Skeletal muscle satellite cell (primary cell): ENCODE measurements at regions not wholly inside any gene's neighbourhood (a gene's known extent, or its start where the extent isn't known, plus 50 kb on each side); places are given as distances from the start of the nearest gene placed in this dataset.

Experiments used
- H3K27me3 ChIP-seq: 2 replicates; pipeline ENCODE4 v1.7.0; 2013; ENCODE audit warnings: low read length; ENCODE audit not compliant: control insufficient read depth, insufficient read depth
- H3K36me3 ChIP-seq: 2 replicates; pipeline ENCODE4 v1.7.0; 2013; ENCODE audit warnings: mild to moderate bottlenecking, control low read depth, low read length; ENCODE audit not compliant: insufficient read depth
- H3K4me1 ChIP-seq: 2 replicates; pipeline ENCODE4 v1.7.0; 2013; ENCODE audit warnings: low read length; ENCODE audit not compliant: control insufficient read depth, insufficient read depth
- H3K4me2 ChIP-seq: 2 replicates; pipeline ENCODE4 v1.7.0; 2013; ENCODE audit warnings: mild to moderate bottlenecking, low read length
- H3K4me3 ChIP-seq: 2 replicates; pipeline ENCODE4 v1.7.0; 2013; ENCODE audit warnings: low read length
- H3K9ac ChIP-seq: 2 replicates; pipeline ENCODE4 v1.7.0; 2013; ENCODE audit warnings: mild to moderate bottlenecking, low read depth, low read length, moderate library complexity
- H3K9me3 ChIP-seq: replicated peaks from 2 replicates; pipeline ENCODE4 v1.7.0; 2013; ENCODE audit warnings: mild to moderate bottlenecking, control low read depth, low read length

DNA sequence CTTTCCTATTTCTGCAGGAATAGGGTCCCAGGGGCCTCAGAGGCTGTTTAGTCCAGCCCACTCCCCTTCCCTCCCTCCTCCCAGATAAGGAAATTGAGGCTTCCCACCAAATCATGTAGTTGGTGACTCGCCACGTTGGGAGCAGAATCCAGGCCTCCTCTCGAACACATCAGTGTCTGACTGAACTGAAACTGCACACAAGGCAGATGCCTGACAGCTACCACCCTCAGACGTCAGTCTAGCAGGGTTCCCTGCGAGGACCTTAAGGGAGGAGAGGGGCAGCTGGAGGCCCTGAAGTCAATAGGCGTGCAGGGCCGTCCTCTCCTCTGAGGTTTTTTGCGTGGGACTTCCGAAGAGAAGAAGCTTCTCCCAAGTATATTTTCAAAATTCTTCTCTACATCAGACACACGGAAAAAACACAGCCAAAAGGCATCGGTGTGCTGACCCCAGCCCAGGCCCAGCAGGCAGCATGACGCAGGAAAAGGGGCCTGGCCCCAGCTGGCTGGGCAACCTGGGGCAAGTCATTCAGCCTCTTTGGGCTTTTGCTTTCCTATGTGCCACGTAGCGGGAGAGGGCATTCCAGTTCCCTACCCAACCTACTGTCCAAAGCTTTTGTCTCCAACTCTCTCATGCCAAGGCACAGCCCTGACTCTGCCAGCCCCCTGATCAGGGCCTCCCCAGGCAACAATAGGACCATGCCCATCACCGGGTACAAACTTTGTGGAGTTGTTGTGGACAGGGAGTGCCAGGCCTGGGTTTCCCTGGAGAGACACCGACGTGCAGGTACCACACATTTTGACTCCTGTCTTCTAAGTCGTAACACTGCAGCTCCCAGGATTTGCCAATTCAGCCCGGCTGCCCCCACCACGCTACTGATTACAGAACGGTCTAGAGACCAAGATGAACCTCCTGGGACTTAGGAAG, 283.1 kb downstream of the XXYLT1 start:
- no peaks in the 10 kb centered on the region for H3K9me3 ChIP-seq
- H3K27me3 ChIP-seq = peaks cover 17% of the 10 kb centered on the region
- H3K4me3 ChIP-seq = no peak overlapping the region
- H3K9ac ChIP-seq = no peak overlapping the region
- H3K4me2 ChIP-seq = no peak overlapping the region
- H3K4me1 ChIP-seq = peaks cover 5% of the 10 kb centered on the region
- no peaks in the 10 kb centered on the region for H3K36me3 ChIP-seq

DNA sequence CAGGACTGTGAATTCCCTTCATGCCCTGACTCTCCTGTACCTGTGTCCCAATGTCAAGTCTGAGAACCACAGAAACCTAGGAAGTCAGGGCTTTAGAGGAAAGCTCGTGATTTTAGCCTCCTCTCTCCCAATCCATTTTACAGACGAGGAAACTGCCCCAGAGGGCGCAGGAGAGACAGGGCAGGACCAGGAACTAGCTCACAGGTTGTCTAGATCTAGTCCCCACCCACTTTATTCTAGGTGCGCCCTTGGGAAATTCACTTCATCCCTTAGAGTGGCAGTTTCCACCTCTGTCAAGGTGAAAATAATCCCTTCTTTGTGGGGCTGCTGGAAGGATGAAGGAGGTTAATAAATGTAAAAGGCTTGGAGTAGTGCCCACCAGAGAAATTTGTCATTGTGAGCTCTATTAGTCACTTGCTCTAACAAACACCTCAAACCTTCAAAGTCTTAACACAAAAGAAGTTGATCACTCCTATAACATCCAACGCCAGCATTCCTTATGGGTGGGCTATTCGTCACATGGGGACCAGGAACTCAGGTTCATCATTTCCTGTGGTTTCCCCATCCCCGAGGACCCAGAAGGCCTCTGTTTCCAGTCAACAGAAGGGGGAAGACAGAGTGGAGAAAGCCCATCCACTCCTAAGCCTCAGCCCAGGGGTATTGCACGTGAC, 282.3 kb downstream of the XXYLT1 start:
- Histone ChIP-seq H3K9ac (no peak overlapping the region), H3K4me1 (peaks cover 5% of the 10 kb centered on the region), H3K9me3 (no peaks in the 10 kb centered on the region), H3K4me3 (no peak overlapping the region), H3K27me3 (peaks cover 11% of the 10 kb centered on the region), H3K4me2 (no peak overlapping the region), H3K36me3 (no peaks in the 10 kb centered on the region)

- Histone ChIP-seq H3K27me3 (peaks cover 11% of the 10 kb centered on the region), H3K4me1 (peaks cover 5% of the 10 kb centered on the region), H3K9ac (no peak overlapping the region), H3K4me3 (no peak overlapping the region), H3K9me3 (no peaks in the 10 kb centered on the region), H3K36me3 (no peaks in the 10 kb centered on the region), H3K4me2 (no peak overlapping the region)
These were observed 281.7 kb downstream of the XXYLT1 start for GRCh38 chr3:194989241-194989640.

DNA sequence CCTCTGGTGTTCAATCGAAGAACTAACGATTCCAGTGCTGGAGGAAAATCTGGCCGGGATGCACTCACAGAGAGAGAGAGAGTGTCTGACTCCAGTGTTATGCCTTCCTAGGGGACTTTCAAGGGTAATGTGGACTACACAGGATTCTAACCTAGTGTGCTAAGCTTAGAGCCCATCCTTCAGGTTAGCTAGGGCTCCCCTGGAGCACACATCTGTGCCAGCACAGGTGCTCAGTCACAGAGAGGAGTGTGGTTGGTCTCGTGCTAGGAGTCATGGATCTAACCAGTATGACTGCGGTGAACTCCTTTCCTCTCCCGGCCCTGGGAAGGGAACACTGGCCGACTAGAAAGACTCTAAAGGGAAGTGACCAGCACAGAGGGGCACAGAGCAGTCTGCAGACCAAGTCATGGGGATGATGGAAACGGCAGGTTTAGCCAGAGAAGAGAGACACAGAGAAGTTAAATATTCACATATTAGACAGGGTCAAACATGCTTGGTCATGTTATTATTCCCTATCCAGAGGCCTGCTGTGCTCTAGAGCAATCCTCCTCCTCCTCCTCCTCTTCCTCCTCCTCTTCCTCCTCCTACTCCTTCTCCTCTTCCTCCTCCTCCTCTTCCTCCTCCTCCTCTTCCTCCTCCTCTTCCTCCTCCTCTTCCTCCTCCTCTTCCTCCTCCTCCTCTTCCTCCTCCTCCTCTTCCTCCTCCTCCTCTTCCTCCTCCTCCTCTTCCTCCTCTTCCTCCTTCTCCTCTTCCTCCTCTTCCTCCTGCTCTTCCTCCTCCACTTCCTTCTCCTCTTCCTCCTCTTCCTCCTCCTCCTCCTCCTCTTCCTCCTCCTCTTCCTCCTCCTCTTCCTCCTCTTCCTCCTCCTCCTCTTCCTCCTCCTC, 280.3 kb downstream of the XXYLT1 start:
- Histone ChIP-seq H3K4me1 (no peaks in the 10 kb centered on the region), H3K36me3 (no peaks in the 10 kb centered on the region), H3K4me2 (no peak overlapping the region), H3K9me3 (no peaks in the 10 kb centered on the region), H3K4me3 (no peak overlapping the region), H3K9ac (no peak overlapping the region), H3K27me3 (peaks cover 25% of the 10 kb centered on the region)

- Histone ChIP-seq H3K4me1 (no peaks in the 10 kb centered on the region), H3K9ac (no peak overlapping the region), H3K4me2 (no peak overlapping the region), H3K36me3 (no peaks in the 10 kb centered on the region), H3K4me3 (no peak overlapping the region), H3K9me3 (no peaks in the 10 kb centered on the region), H3K27me3 (peaks cover 31% of the 10 kb centered on the region)
These were observed 279.7 kb downstream of the XXYLT1 start for GRCh38 chr3:194991338-194991654.

DNA sequence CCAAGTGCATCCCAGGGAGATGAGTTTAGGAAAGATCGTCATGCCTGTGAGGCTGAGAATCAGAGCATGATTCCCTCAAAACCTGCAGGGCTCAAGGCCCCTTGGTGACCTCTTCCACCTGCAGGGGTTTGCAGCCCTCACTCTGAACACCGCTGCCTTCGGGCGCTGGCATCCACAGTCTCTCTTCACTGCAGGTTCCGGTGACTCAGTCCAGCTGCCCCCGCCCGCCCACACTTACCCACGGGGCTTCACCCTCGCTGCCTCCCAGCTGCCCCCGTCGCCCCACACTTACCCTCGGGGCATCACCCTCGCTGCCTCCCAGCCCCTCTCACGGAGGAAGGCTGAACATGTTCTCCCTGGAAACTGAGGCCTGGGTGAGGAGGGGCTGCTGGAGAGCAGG, 277.1 kb downstream of the XXYLT1 start:
- H3K36me3 ChIP-seq = no peaks in the 10 kb centered on the region
- H3K27me3 ChIP-seq = peaks cover 43% of the 10 kb centered on the region
- no peaks in the 10 kb centered on the region for H3K9me3 ChIP-seq

GRCh38 chr3:194994551-194994981, 276.4 kb downstream of the XXYLT1 start:
- Histone ChIP-seq H3K4me3 (no peak overlapping the region), H3K4me1 (no peaks in the 10 kb centered on the region), H3K27me3 (peaks cover 39% of the 10 kb centered on the region), H3K36me3 (no peaks in the 10 kb centered on the region), H3K4me2 (no peak overlapping the region), H3K9me3 (no peaks in the 10 kb centered on the region), H3K9ac (no peak overlapping the region)

More for the DNA sequence above, 277.1 kb downstream of the XXYLT1 start:
- no peak overlapping the region for H3K9ac ChIP-seq
- no peak overlapping the region for H3K4me3 ChIP-seq
- H3K4me1 ChIP-seq = no peaks in the 10 kb centered on the region
- H3K4me2 ChIP-seq = no peak overlapping the region

- peaks cover 44% of the 10 kb centered on the region for H3K27me3 ChIP-seq
- H3K9ac ChIP-seq = no peak overlapping the region
- H3K9me3 ChIP-seq = no peaks in the 10 kb centered on the region
- no peaks in the 10 kb centered on the region for H3K4me1 ChIP-seq
- H3K4me3 ChIP-seq = no peak overlapping the region
- H3K4me2 ChIP-seq = no peak overlapping the region
- H3K36me3 ChIP-seq = no peaks in the 10 kb centered on the region
These were observed 275.6 kb downstream of the XXYLT1 start for GRCh38 chr3:194995334-194995733.

GRCh38 chr3:194995922-194996321, 275.0 kb downstream of the XXYLT1 start:
- Histone ChIP-seq H3K36me3 (no peaks in the 10 kb centered on the region), H3K27me3 (peaks cover 49% of the 10 kb centered on the region), H3K4me3 (no peak overlapping the region), H3K9me3 (no peaks in the 10 kb centered on the region), H3K9ac (no peak overlapping the region), H3K4me2 (no peak overlapping the region), H3K4me1 (no peaks in the 10 kb centered on the region)

DNA sequence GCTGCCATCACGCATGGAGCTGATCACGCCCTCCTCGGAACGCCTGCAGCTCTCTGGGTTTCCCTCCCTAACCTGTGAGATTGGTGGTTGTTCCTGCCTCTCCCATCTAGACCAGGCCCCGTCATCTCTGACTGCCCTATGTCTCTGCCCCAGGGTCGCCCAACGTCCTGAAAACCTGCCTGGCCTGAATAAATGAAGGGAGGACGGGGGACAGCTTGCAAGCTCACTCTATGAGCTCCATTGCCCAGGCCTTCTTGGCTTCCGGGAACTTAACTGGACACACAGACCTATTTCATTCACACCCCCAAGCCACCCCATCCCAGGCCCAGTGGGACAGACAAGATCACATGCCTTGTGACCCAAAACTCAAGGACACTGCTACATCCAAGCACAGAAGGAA, 274.2 kb downstream of the XXYLT1 start:
- no peak overlapping the region for H3K4me3 ChIP-seq
- H3K9ac ChIP-seq = no peak overlapping the region
- no peaks in the 10 kb centered on the region for H3K4me1 ChIP-seq
- H3K4me2 ChIP-seq = no peak overlapping the region
- peaks cover 56% of the 10 kb centered on the region for H3K27me3 ChIP-seq
- H3K36me3 ChIP-seq = no peaks in the 10 kb centered on the region
- no peaks in the 10 kb centered on the region for H3K9me3 ChIP-seq

DNA sequence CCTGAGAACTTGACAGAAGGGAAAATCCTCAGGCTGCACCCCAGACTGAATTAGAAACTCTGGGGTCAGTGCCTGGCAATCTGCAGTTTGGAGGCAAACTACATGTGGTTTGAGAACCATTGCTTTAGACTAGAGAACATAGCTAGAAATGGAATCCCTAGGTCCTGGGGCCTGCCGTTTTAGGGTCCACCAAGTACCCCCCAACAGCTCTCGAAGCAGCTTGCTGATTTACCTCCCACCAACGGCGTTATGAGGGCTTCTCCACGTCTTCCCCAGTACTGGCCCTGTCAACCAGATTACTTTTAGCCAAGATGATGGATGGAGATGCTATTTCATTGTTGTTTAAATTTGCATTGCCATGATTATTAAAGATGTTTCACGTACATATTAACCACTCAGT, 272.5 kb downstream of the XXYLT1 start:
- Histone ChIP-seq H3K4me1 (no peaks in the 10 kb centered on the region), H3K4me3 (no peak overlapping the region), H3K4me2 (no peak overlapping the region), H3K9ac (no peak overlapping the region), H3K27me3 (peaks cover 72% of the 10 kb centered on the region), H3K9me3 (no peaks in the 10 kb centered on the region), H3K36me3 (no peaks in the 10 kb centered on the region)
